HG03469 (cell line): ENCODE measurements at regions not wholly inside any gene's neighbourhood (a gene's known extent, or its start where the extent isn't known, plus 50 kb on each side); places are given as distances from the start of the nearest gene placed in this dataset.

Experiments
- ATAC-seq: cut with Tn5 transposase; IDR thresholded peaks from one replicate; pipeline ENCODE4 v1.9.1; 2021; ENCODE audit warnings: mild to moderate bottlenecking, moderate library complexity, moderate number of reproducible peaks; ENCODE audit not compliant: unreplicated experiment

GRCh38 chr17:77409282-77410161 is 268.8 kb downstream of the SEC14L1 start:
- no peak for ATAC-seq

GRCh38 chr17:77410470-77410869 is 269.7 kb downstream of the SEC14L1 start:
- no peak for ATAC-seq

- ATAC-seq = no peak
Measured at GRCh38 chr17:77414811-77415400, 274.1 kb downstream of the SEC14L1 start.

GRCh38 chr17:77416105-77416713 is 275.4 kb downstream of the SEC14L1 start:
- ATAC-seq = no peak

- no peak for ATAC-seq
Measured at GRCh38 chr17:77417575-77417974, 276.8 kb downstream of the SEC14L1 start.

- ATAC-seq = no peak
Measured at GRCh38 chr17:77418609-77419008, 277.8 kb downstream of the SEC14L1 start.

GRCh38 chr17:77419095-77419494 is 278.3 kb downstream of the SEC14L1 start:
- ATAC-seq = no peak

- no peak for ATAC-seq
Measured at GRCh38 chr17:77419547-77420094, 278.9 kb downstream of the SEC14L1 start.

GRCh38 chr17:77420095-77420803 is 279.5 kb downstream of the SEC14L1 start:
- no peak for ATAC-seq

GRCh38 chr17:77420804-77421629 is 280.2 kb downstream of the SEC14L1 start:
- no peak for ATAC-seq

- ATAC-seq = no peak
Measured at GRCh38 chr17:77421630-77421972, 280.8 kb downstream of the SEC14L1 start.

GRCh38 chr17:77422104-77422747 is 281.5 kb downstream of the SEC14L1 start:
- ATAC-seq = no peak

GRCh38 chr17:77422748-77423113 is 282.0 kb downstream of the SEC14L1 start:
- no peak for ATAC-seq

- ATAC-seq = no peak
Measured at GRCh38 chr17:77423589-77424451, 283.1 kb downstream of the SEC14L1 start.

- no peak for ATAC-seq
Measured at GRCh38 chr17:77424585-77425344, 284.0 kb downstream of the SEC14L1 start.

GRCh38 chr17:77425348-77425747 is 284.6 kb downstream of the SEC14L1 start:
- no peak for ATAC-seq

- ATAC-seq = no peak
Measured at GRCh38 chr17:77425791-77426641, 285.2 kb downstream of the SEC14L1 start.
